ENCODE measurements at regions not wholly inside any gene's neighbourhood (a gene's known extent, or its start where the extent isn't known, plus 50 kb on each side); places are given as distances from the start of the nearest gene placed in this dataset.

- H2AFZ ChIP-seq (ENCODE audit: control insufficient read depth, low read depth, low read length) = no peak overlapping the region
- ChIA-PET SMC1A (ENCODE audit: uncharacterized antibody, unreplicated experiment) (no interaction called here), POLR2A (no interaction called here), CTCF (no interaction called here), RAD21 (ENCODE audit: unreplicated experiment) (no interaction called here)
- H3K4me2 ChIP-seq (ENCODE audit: control insufficient read depth, insufficient read depth) = no peak overlapping the region
- intact Hi-C loops (cut with micrococcal nuclease; ENCODE audit: unreplicated experiment) (no loop called here), in situ Hi-C loops (cut with MboI) (no loop called here)
- DNase-seq (ENCODE audit: low read depth, low spot score) = no peak
- BruUV-seq (replicated peaks) = no TSS peak
- no peaks in the 10 kb centered on the region for H3K4me1 ChIP-seq (ENCODE audit: control insufficient read depth, insufficient read depth, low read length)
- H3K79me2 ChIP-seq (ENCODE audit: control insufficient read depth, insufficient read depth, low read length) = no peaks in the 10 kb centered on the region
- 3% methylated on average over 8 of the region's 8 CpGs for WGBS (ENCODE audit: insufficient coverage, insufficient replicate concordance, low lambda C conversion rate, missing lambda C conversion rate)
- H3K9me3 ChIP-seq (replicated peaks; ENCODE audit: control insufficient read depth, insufficient read depth, low read length) = no peaks in the 10 kb centered on the region; the same call in 2 of the 3 replicates
- no peak overlapping the region for H3K27ac ChIP-seq (ENCODE audit: control insufficient read depth, insufficient read depth)
- no peak for FAIRE-seq
- no peak for ATAC-seq
- TF ChIP-seq, protein P1, sequence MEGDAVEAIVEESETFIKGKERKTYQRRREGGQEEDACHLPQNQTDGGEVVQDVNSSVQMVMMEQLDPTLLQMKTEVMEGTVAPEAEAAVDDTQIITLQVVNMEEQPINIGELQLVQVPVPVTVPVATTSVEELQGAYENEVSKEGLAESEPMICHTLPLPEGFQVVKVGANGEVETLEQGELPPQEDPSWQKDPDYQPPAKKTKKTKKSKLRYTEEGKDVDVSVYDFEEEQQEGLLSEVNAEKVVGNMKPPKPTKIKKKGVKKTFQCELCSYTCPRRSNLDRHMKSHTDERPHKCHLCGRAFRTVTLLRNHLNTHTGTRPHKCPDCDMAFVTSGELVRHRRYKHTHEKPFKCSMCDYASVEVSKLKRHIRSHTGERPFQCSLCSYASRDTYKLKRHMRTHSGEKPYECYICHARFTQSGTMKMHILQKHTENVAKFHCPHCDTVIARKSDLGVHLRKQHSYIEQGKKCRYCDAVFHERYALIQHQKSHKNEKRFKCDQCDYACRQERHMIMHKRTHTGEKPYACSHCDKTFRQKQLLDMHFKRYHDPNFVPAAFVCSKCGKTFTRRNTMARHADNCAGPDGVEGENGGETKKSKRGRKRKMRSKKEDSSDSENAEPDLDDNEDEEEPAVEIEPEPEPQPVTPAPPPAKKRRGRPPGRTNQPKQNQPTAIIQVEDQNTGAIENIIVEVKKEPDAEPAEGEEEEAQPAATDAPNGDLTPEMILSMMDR (IDR thresholded peaks at IDR 0.05 in 2 of 3, conservative IDR thresholded peaks at IDR 0.05 in 1 of 3; ENCODE audit: control insufficient read depth in 2 of 3, extremely low read depth in 1 of 3, insufficient read depth in 1 of 3, low read depth in 3 of 3, low read length in 3 of 3) = no peak
- no peak for TF ChIP-seq ATF2 (IDR thresholded peaks at IDR 0.05; ENCODE audit: low read length)
- TF ChIP-seq HDAC2 (IDR thresholded peaks at IDR 0.05) = no peak
- TF ChIP-seq CHD1 (IDR thresholded peaks at IDR 0.05; ENCODE audit: low read depth, low read length) = no peak
- no peak for TF ChIP-seq SP1 (IDR thresholded peaks at IDR 0.05; ENCODE audit: low read depth, low read length)
- TF ChIP-seq ESRRA (IDR thresholded peaks at IDR 0.05; ENCODE audit: low read length) = no peak
- TF ChIP-seq, protein P2, sequence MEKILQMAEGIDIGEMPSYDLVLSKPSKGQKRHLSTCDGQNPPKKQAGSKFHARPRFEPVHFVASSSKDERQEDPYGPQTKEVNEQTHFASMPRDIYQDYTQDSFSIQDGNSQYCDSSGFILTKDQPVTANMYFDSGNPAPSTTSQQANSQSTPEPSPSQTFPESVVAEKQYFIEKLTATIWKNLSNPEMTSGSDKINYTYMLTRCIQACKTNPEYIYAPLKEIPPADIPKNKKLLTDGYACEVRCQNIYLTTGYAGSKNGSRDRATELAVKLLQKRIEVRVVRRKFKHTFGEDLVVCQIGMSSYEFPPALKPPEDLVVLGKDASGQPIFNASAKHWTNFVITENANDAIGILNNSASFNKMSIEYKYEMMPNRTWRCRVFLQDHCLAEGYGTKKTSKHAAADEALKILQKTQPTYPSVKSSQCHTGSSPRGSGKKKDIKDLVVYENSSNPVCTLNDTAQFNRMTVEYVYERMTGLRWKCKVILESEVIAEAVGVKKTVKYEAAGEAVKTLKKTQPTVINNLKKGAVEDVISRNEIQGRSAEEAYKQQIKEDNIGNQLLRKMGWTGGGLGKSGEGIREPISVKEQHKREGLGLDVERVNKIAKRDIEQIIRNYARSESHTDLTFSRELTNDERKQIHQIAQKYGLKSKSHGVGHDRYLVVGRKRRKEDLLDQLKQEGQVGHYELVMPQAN (conservative IDR thresholded peaks at IDR 0.05) = no peak
- no peak for TF ChIP-seq NR2C2 (IDR thresholded peaks at IDR 0.05; ENCODE audit: borderline replicate concordance, control insufficient read depth, insufficient read length, low read depth)
- no peak for TF ChIP-seq SUZ12 (IDR thresholded peaks at IDR 0.05; ENCODE audit: unreplicated experiment)
- TF ChIP-seq ZBTB33 (IDR thresholded peaks at IDR 0.05) = no peak
- no peak for TF ChIP-seq SUPT20H (IDR thresholded peaks at IDR 0.05; ENCODE audit: borderline replicate concordance, control insufficient read depth, low read depth, low read length)
- no peak for TF ChIP-seq KLF5 (IDR thresholded peaks at IDR 0.05; ENCODE audit: partially characterized antibody)
- H3K36me3 ChIP-seq (ENCODE audit: control insufficient read depth in 2 of 2, insufficient read depth in 2 of 2, low read length in 1 of 2) = no peaks in the 10 kb centered on the region
- H3K4me3 ChIP-seq = no peak overlapping the region
- no peaks in the 10 kb centered on the region for H3K27me3 ChIP-seq (replicated peaks in 1 of 2; ENCODE audit: control insufficient read depth in 2 of 2, insufficient read depth in 2 of 2, low read length in 1 of 2)
- H3K9ac ChIP-seq (ENCODE audit: control insufficient read depth, insufficient read depth, low read length) = no peak overlapping the region
- H4K20me1 ChIP-seq (ENCODE audit: control insufficient read depth, insufficient read depth) = no peaks in the 10 kb centered on the region
Observed at GRCh38 chr10:36188080-36188453, 546.0 kb upstream of the FZD8 start.
